ENCODE measurements at regions not wholly inside any gene's neighbourhood (a gene's known extent, or its start where the extent isn't known, plus 50 kb on each side); places are given as distances from the start of the nearest gene placed in this dataset.

- Histone ChIP-seq H3K4me3 (ENCODE audit: low read depth in 1 of 2, low read length in 2 of 2) (no peak overlapping the region), H3K36me3 (ENCODE audit: insufficient read depth, low read length) (no peaks in the 10 kb centered on the region), H2AFZ (ENCODE audit: low read depth, low read length) (no peak overlapping the region), H3K9me3 (ENCODE audit: insufficient read depth, low read length, severe bottlenecking) (no peaks in the 10 kb centered on the region), H3K9ac (ENCODE audit: low read depth, low read length) (no peak overlapping the region), H3K4me1 (ENCODE audit: insufficient read depth, low read length) (peaks cover 13% of the 10 kb centered on the region), H4K20me1 (ENCODE audit: insufficient read depth, low read length) (no peaks in the 10 kb centered on the region), H3K27ac (ENCODE audit: low read length) (no peak overlapping the region), H3K79me2 (ENCODE audit: insufficient read depth, low read length) (no peaks in the 10 kb centered on the region), H3K27me3 (ENCODE audit: insufficient read depth, low read length, poor library complexity) (no peaks in the 10 kb centered on the region), H3K4me2 (ENCODE audit: insufficient read depth, low read length) (no peak overlapping the region)
- no peak for DNase-seq
- TF ChIP-seq CTCF (IDR thresholded peaks at IDR 0.05; ENCODE audit: borderline replicate concordance, extremely low read depth, low read length, poor library complexity, severe bottlenecking) = no peak
- TF ChIP-seq EZH2 (IDR thresholded peaks at IDR 0.05; ENCODE audit: borderline replicate concordance, low read depth, low read length, severe bottlenecking) = no peak
- no peak for ATAC-seq (ENCODE audit: insufficient read depth, low read depth)
Observed at GRCh38 chr14:53626761-53627160, 329.9 kb downstream of the BMP4 start.

- no peaks in the 10 kb centered on the region for H3K27me3 ChIP-seq (ENCODE audit: insufficient read depth, low read length, poor library complexity)
- H3K4me2 ChIP-seq (ENCODE audit: insufficient read depth, low read length) = no peak overlapping the region
- TF ChIP-seq CTCF (IDR thresholded peaks at IDR 0.05; ENCODE audit: borderline replicate concordance, extremely low read depth, low read length, poor library complexity, severe bottlenecking) (no peak), EZH2 (IDR thresholded peaks at IDR 0.05; ENCODE audit: borderline replicate concordance, low read depth, low read length, severe bottlenecking) (no peak)
- no peaks in the 10 kb centered on the region for H4K20me1 ChIP-seq (ENCODE audit: insufficient read depth, low read length)
- ATAC-seq (ENCODE audit: insufficient read depth, low read depth) (no peak), DNase-seq (no peak)
- H3K36me3 ChIP-seq (ENCODE audit: insufficient read depth, low read length) = no peaks in the 10 kb centered on the region
- H3K9me3 ChIP-seq (ENCODE audit: insufficient read depth, low read length, severe bottlenecking) = no peaks in the 10 kb centered on the region
- H3K79me2 ChIP-seq (ENCODE audit: insufficient read depth, low read length) = no peaks in the 10 kb centered on the region
- H3K4me1 ChIP-seq (ENCODE audit: insufficient read depth, low read length) = peaks cover 13% of the 10 kb centered on the region
- H3K4me3 ChIP-seq (ENCODE audit: low read depth in 1 of 2, low read length in 2 of 2) = no peak overlapping the region
- H2AFZ ChIP-seq (ENCODE audit: low read depth, low read length) = no peak overlapping the region
- H3K27ac ChIP-seq (ENCODE audit: low read length) = no peak overlapping the region
- no peak overlapping the region for H3K9ac ChIP-seq (ENCODE audit: low read depth, low read length)
Observed at GRCh38 chr14:53622447-53622846, 334.2 kb downstream of the BMP4 start.

- Histone ChIP-seq H3K27me3 (ENCODE audit: insufficient read depth, low read length, poor library complexity) (no peaks in the 10 kb centered on the region), H3K4me2 (ENCODE audit: insufficient read depth, low read length) (no peak overlapping the region), H3K36me3 (ENCODE audit: insufficient read depth, low read length) (no peaks in the 10 kb centered on the region), H2AFZ (ENCODE audit: low read depth, low read length) (no peak overlapping the region), H3K79me2 (ENCODE audit: insufficient read depth, low read length) (no peaks in the 10 kb centered on the region), H3K9me3 (ENCODE audit: insufficient read depth, low read length, severe bottlenecking) (no peaks in the 10 kb centered on the region), H3K27ac (ENCODE audit: low read length) (no peak overlapping the region), H3K9ac (ENCODE audit: low read depth, low read length) (no peak overlapping the region), H3K4me3 (ENCODE audit: low read depth in 1 of 2, low read length in 2 of 2) (no peak overlapping the region), H4K20me1 (ENCODE audit: insufficient read depth, low read length) (no peaks in the 10 kb centered on the region), H3K4me1 (ENCODE audit: insufficient read depth, low read length) (peaks cover 18% of the 10 kb centered on the region)
- DNase-seq (no peak), ATAC-seq (ENCODE audit: insufficient read depth, low read depth) (no peak)
- TF ChIP-seq CTCF (IDR thresholded peaks at IDR 0.05; ENCODE audit: borderline replicate concordance, extremely low read depth, low read length, poor library complexity, severe bottlenecking) (no peak), EZH2 (IDR thresholded peaks at IDR 0.05; ENCODE audit: borderline replicate concordance, low read depth, low read length, severe bottlenecking) (no peak)
Observed at GRCh38 chr14:53621921-53622320, 334.7 kb downstream of the BMP4 start.

GRCh38 chr14:53621433-53621832 lies 335.2 kb downstream of the BMP4 start:
- H4K20me1 ChIP-seq (ENCODE audit: insufficient read depth, low read length) = no peaks in the 10 kb centered on the region
- H3K9ac ChIP-seq (ENCODE audit: low read depth, low read length) = no peak overlapping the region
- H3K27me3 ChIP-seq (ENCODE audit: insufficient read depth, low read length, poor library complexity) = no peaks in the 10 kb centered on the region
- no peaks in the 10 kb centered on the region for H3K9me3 ChIP-seq (ENCODE audit: insufficient read depth, low read length, severe bottlenecking)
- no peak overlapping the region for H3K27ac ChIP-seq (ENCODE audit: low read length)
- no peak overlapping the region for H3K4me2 ChIP-seq (ENCODE audit: insufficient read depth, low read length)
- H2AFZ ChIP-seq (ENCODE audit: low read depth, low read length) = no peak overlapping the region
- DNase-seq = no peak
- ATAC-seq (ENCODE audit: insufficient read depth, low read depth) = peak; percentile 53; the same call in 2 of the 3 replicates
- no peaks in the 10 kb centered on the region for H3K79me2 ChIP-seq (ENCODE audit: insufficient read depth, low read length)
- no peaks in the 10 kb centered on the region for H3K36me3 ChIP-seq (ENCODE audit: insufficient read depth, low read length)
- TF ChIP-seq CTCF (IDR thresholded peaks at IDR 0.05; ENCODE audit: borderline replicate concordance, extremely low read depth, low read length, poor library complexity, severe bottlenecking) (no peak), EZH2 (IDR thresholded peaks at IDR 0.05; ENCODE audit: borderline replicate concordance, low read depth, low read length, severe bottlenecking) (no peak)
- no peak overlapping the region for H3K4me3 ChIP-seq (ENCODE audit: low read depth in 1 of 2, low read length in 2 of 2)
- peaks cover 21% of the 10 kb centered on the region for H3K4me1 ChIP-seq (ENCODE audit: insufficient read depth, low read length)

Data from DND-41 (cell line).